Middle frontal gyrus (tissue), 1 donor: ENCODE measurements at regions not wholly inside any gene's neighbourhood (a gene's known extent, or its start where the extent isn't known, plus 50 kb on each side); places are given as distances from the start of the nearest gene placed in this dataset.
A peak's percentile ranks its signal among the peaks of the same experiment; 100 is the strongest.
"Not testable (repeated sequence)": the region's sequence is repeated elsewhere in the genome, so short reads cannot be mapped to it uniquely, and the experiment has no call there.

Experiments
- DNase-seq: peaks from one replicate; pipeline ENCODE4 v3.0.0-alpha.2; 2015; ENCODE audit warnings: low spot score; ENCODE audit errors: extremely low spot score

GRCh38 chr14:22106700-22107697 is 433.4 kb upstream of the OR4E1 start:
- DNase-seq = no peak

- no peak for DNase-seq
Observed at GRCh38 chr14:22105624-22106006, 432.0 kb upstream of the OR4E1 start.

GRCh38 chr14:22105006-22105623 is 431.5 kb upstream of the OR4E1 start:
- no peak for DNase-seq

GRCh38 chr14:22100764-22101120 is 427.1 kb upstream of the OR4E1 start:
- DNase-seq = not testable (repeated sequence)

- no peak for DNase-seq
Observed at GRCh38 chr14:22099942-22100763, 426.5 kb upstream of the OR4E1 start.

GRCh38 chr14:22098435-22098834 is 424.8 kb upstream of the OR4E1 start:
- no peak for DNase-seq

GRCh38 chr14:22097586-22098292 is 424.1 kb upstream of the OR4E1 start:
- no peak for DNase-seq

GRCh38 chr14:22097072-22097471 is 423.5 kb upstream of the OR4E1 start:
- no peak for DNase-seq

- DNase-seq = no peak
Observed at GRCh38 chr14:22096514-22096895, 422.9 kb upstream of the OR4E1 start.

GRCh38 chr14:22095860-22096513 is 422.4 kb upstream of the OR4E1 start:
- peak; percentile 46 for DNase-seq

- no peak for DNase-seq
Observed at GRCh38 chr14:22089940-22090339, 416.3 kb upstream of the OR4E1 start.

GRCh38 chr14:22088614-22089342 is 415.2 kb upstream of the OR4E1 start:
- no peak for DNase-seq

GRCh38 chr14:22086131-22086530 is 412.5 kb upstream of the OR4E1 start:
- DNase-seq = no peak

- peak; percentile 65 for DNase-seq
Observed at GRCh38 chr14:22084393-22085281, 411.0 kb upstream of the OR4E1 start.

GRCh38 chr14:22081337-22081736 is 407.7 kb upstream of the OR4E1 start:
- no peak for DNase-seq

- DNase-seq = no peak
Observed at GRCh38 chr14:22079766-22080165, 406.1 kb upstream of the OR4E1 start.

- DNase-seq = no peak
Observed at GRCh38 chr14:22073801-22074200, 400.2 kb upstream of the OR4E1 start.

GRCh38 chr14:22071006-22071405 is 397.4 kb upstream of the OR4E1 start:
- no peak for DNase-seq
